ENCODE measurements at regions not wholly inside any gene's neighbourhood (a gene's known extent, or its start where the extent isn't known, plus 50 kb on each side); places are given as distances from the start of the nearest gene placed in this dataset.

DNA sequence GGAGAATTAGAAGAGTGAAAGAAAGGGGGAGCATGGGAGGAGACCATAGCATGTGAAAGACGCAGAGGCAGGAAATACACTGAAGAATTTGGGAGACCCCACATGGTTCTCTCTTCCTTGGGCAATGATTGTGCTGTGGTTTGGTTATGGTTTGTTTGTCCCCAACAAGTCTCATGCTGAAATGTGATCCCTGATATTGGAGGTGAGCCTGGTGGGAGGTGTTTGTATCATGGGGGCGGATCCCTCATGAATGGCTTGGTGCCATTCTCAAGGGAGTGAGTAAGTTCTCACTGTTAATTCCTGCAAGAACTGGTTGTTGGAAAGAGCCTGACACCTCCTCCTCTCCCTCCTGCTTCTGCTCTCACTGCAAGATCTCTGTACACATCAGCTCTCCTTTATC is 78.6 kb upstream of the RAI2 start:
- Mint-ChIP-seq H3K36me3 (ENCODE audit: low read depth) (no peaks in the 10 kb centered on the region), H3K9me3 (no peaks in the 10 kb centered on the region), H3K4me1 (ENCODE audit: low read depth) (no peaks in the 10 kb centered on the region), H3K27ac (no peak overlapping the region), H3K4me3 (no peak overlapping the region), H3K27me3 (no peaks in the 10 kb centered on the region)
- CTCF ChIA-PET = no interaction called here
- TF ChIP-seq, protein P1, sequence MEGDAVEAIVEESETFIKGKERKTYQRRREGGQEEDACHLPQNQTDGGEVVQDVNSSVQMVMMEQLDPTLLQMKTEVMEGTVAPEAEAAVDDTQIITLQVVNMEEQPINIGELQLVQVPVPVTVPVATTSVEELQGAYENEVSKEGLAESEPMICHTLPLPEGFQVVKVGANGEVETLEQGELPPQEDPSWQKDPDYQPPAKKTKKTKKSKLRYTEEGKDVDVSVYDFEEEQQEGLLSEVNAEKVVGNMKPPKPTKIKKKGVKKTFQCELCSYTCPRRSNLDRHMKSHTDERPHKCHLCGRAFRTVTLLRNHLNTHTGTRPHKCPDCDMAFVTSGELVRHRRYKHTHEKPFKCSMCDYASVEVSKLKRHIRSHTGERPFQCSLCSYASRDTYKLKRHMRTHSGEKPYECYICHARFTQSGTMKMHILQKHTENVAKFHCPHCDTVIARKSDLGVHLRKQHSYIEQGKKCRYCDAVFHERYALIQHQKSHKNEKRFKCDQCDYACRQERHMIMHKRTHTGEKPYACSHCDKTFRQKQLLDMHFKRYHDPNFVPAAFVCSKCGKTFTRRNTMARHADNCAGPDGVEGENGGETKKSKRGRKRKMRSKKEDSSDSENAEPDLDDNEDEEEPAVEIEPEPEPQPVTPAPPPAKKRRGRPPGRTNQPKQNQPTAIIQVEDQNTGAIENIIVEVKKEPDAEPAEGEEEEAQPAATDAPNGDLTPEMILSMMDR (IDR thresholded peaks at IDR 0.05) = no peak
- intact Hi-C loops (cut with micrococcal nuclease) = no loop called here
- no peak for ATAC-seq
- no peak for DNase-seq
- POLR2A ChIA-PET = no interaction called here

DNA sequence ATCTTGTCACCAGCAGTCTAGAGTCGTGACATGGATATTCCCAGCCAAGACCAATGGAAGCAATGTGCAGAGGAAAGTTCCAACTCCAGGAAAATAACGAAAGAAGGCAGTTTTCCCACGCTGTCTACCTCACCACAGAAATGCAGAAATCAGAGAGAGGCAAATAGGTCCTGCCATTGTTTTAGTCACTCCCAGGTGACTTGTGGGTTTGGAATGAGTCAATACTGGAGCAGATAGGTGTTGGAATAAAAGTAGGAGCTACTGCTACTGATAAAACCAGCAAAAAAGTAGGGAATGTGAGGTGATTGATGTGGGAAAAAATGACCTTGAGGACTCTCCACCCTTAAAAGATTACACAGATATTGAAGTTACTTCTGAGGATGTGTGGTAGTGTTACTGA is 72.8 kb upstream of the RAI2 start:
- intact Hi-C loops (cut with micrococcal nuclease) = no loop called here
- Mint-ChIP-seq H3K27ac (no peak overlapping the region), H3K4me3 (no peak overlapping the region), H3K27me3 (no peaks in the 10 kb centered on the region), H3K4me1 (ENCODE audit: low read depth) (no peaks in the 10 kb centered on the region), H3K9me3 (no peaks in the 10 kb centered on the region), H3K36me3 (ENCODE audit: low read depth) (no peaks in the 10 kb centered on the region)
- ChIA-PET CTCF (interaction anchor here (1.6 kb wide), 1 partner anchor 11 kb away, joined by 6 read pairs; no protein-coding TSS in a partner anchor), POLR2A (no interaction called here)
- DNase-seq (no peak), ATAC-seq (no peak)
- TF ChIP-seq, protein P1 (IDR thresholded peaks at IDR 0.05) = no peak

DNA sequence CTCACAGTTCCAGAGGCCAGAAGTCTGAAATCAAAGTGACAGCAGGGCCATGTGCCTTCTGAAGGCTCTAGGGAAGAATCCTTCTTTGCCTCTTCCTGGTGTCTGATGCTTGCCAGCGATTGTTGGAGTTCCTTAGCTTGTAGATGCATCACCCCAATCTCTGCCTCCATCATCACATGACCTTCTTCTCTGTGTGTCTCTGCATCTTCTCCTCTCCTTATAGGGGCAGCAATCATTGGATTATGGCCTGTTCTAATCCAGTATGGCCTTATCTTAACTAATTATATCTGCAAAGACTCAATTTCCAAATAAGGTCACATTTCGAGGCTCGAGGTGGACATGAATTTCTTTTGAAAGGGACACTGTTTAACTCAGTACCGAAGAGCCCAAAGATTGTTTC is 71.7 kb upstream of the RAI2 start:
- no peak for ATAC-seq
- Mint-ChIP-seq H3K27ac (no peak overlapping the region), H3K27me3 (no peaks in the 10 kb centered on the region), H3K36me3 (ENCODE audit: low read depth) (no peaks in the 10 kb centered on the region), H3K9me3 (no peaks in the 10 kb centered on the region), H3K4me3 (no peak overlapping the region), H3K4me1 (ENCODE audit: low read depth) (no peaks in the 10 kb centered on the region)
- TF ChIP-seq, protein P1 (IDR thresholded peaks at IDR 0.05) = no peak
- intact Hi-C loops (cut with micrococcal nuclease) = no loop called here
- DNase-seq = no peak
- POLR2A ChIA-PET = no interaction called here
- CTCF ChIA-PET = interaction anchor here (1.6 kb wide), 1 partner anchor 12 kb away, joined by 6 read pairs; no protein-coding TSS in a partner anchor

DNA sequence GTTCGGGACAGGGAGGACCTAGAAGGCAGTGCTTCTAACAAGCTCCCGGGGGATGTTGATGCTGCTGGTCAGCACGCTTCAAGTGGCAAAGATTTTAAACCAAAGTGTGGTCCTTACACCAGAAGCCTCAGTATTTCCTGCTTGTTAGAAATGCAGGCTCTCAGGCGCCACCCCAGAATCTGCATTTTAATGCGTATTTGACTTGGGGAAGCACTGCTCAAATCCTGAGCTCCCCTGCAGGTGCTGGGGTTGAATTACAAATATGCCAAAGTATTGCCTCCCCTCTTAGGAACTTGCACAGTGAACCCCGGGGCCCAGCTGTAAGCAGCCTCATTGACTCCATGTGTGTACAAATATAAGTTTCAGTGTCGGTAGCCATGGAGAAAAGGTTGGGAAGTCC is 70.8 kb upstream of the RAI2 start:
- intact Hi-C loops (cut with micrococcal nuclease) = no loop called here
- CTCF ChIA-PET = interaction anchor here (3.2 kb wide), 1 partner anchor 13 kb away, joined by 8 read pairs; no protein-coding TSS in a partner anchor
- Mint-ChIP-seq H3K27me3 (no peaks in the 10 kb centered on the region), H3K27ac (no peak overlapping the region), H3K4me1 (ENCODE audit: low read depth) (no peaks in the 10 kb centered on the region), H3K36me3 (ENCODE audit: low read depth) (no peaks in the 10 kb centered on the region), H3K4me3 (no peak overlapping the region), H3K9me3 (no peaks in the 10 kb centered on the region)
- DNase-seq = no peak
- POLR2A ChIA-PET = no interaction called here
- no peak for ATAC-seq
- TF ChIP-seq, protein P1 (IDR thresholded peaks at IDR 0.05) = no peak

DNA sequence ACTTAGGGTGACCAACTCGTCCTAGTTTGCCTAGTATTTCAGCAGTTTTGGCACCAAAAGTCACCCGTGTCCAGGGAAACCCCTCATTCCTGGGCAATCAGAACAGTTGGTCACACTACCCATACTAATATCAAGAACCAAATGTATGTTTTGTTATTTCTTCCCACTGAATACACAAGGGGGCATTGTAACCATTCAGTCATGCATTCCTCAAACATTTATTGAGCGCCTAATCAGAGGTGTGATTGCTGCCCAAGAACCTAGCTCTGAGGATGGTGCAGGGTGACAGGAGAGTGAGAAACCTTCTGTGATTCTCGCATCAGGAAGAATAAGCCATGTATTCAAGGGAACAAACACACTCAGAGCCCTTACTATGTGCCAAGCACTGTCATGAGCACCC is 69.8 kb upstream of the RAI2 start:
- CTCF ChIA-PET = interaction anchor here (3.2 kb wide), 1 partner anchor 14 kb away, joined by 8 read pairs; no protein-coding TSS in a partner anchor
- no peaks in the 10 kb centered on the region for H3K36me3 Mint-ChIP-seq (ENCODE audit: low read depth)

More for the DNA sequence above, 69.8 kb upstream of the RAI2 start:
- Mint-ChIP-seq H3K27ac (no peak overlapping the region), H3K4me3 (no peak overlapping the region), H3K27me3 (no peaks in the 10 kb centered on the region), H3K4me1 (ENCODE audit: low read depth) (no peaks in the 10 kb centered on the region), H3K9me3 (peaks cover 4% of the 10 kb centered on the region)
- ATAC-seq (no peak), DNase-seq (no peak)
- intact Hi-C loops (cut with micrococcal nuclease) = no loop called here
- TF ChIP-seq, protein P1 (IDR thresholded peaks at IDR 0.05) = no peak
- POLR2A ChIA-PET = no interaction called here

All from activated CD8-positive, alpha-beta T cell treated with anti-CD3 and anti-CD28 coated beads for 36 hours (primary cell).